Neural crest cell (in vitro differentiated cells): ENCODE measurements at regions not wholly inside any gene's neighbourhood (a gene's known extent, or its start where the extent isn't known, plus 50 kb on each side); places are given as distances from the start of the nearest gene placed in this dataset.

ENCODE experiments used
- DNase-seq: peaks from one replicate; pipeline ENCODE4 v3.0.0; 2021; ENCODE audit warnings: low read depth, mixed read lengths, low spot score
- H3K27ac Mint-ChIP-seq: one replicate; pipeline ENCODE4 v1.8.0; 2021; ENCODE audit warnings: mild to moderate bottlenecking, mixed read lengths; ENCODE audit not compliant: unreplicated experiment
- H3K27me3 Mint-ChIP-seq: 2 replicates; pipeline ENCODE4 v1.8.0; 2021; ENCODE audit warnings: low read depth, mild to moderate bottlenecking, mixed read lengths
- H3K36me3 Mint-ChIP-seq: 2 replicates; pipeline ENCODE4 v1.8.0; 2021; ENCODE audit warnings: low read depth, mild to moderate bottlenecking, mixed read lengths
- H3K4me1 Mint-ChIP-seq: 2 replicates; pipeline ENCODE4 v1.8.0; 2021; ENCODE audit warnings: mixed read lengths
- H3K4me3 Mint-ChIP-seq: one replicate; pipeline ENCODE4 v1.8.0; 2021; ENCODE audit warnings: mild to moderate bottlenecking, mixed read lengths
- H3K9me3 Mint-ChIP-seq: 2 replicates; pipeline ENCODE4 v1.8.0; 2021; ENCODE audit warnings: mixed read lengths
- CTCF ChIP-seq: fragments of 200-600 bp; sonication (generic); conservative IDR thresholded peaks from 2 replicates; pipeline ENCODE4 v1.5.0; 2021; ENCODE audit warnings: antibody characterized with exemption, mild to moderate bottlenecking

GRCh38 chr10:44476409-44477045 lies 91.6 kb upstream of the CXCL12 start:
- Mint-ChIP-seq H3K36me3 (no peaks in the 10 kb centered on the region), H3K4me1 (no peaks in the 10 kb centered on the region), H3K4me3 (no peak overlapping the region), H3K27me3 (no peaks in the 10 kb centered on the region), H3K9me3 (no peaks in the 10 kb centered on the region), H3K27ac (peak overlapping the region; percentile 88)
- DNase-seq, result no peak
- no peak for TF ChIP-seq CTCF

- H3K4me1 Mint-ChIP-seq, result no peaks in the 10 kb centered on the region
- no peaks in the 10 kb centered on the region for H3K27me3 Mint-ChIP-seq
- H3K9me3 Mint-ChIP-seq, result no peaks in the 10 kb centered on the region
- no peaks in the 10 kb centered on the region for H3K36me3 Mint-ChIP-seq
- H3K27ac Mint-ChIP-seq, result no peak overlapping the region
- DNase-seq, result no peak
- no peak overlapping the region for H3K4me3 Mint-ChIP-seq
- no peak for TF ChIP-seq CTCF
These were observed 92.1 kb upstream of the CXCL12 start for GRCh38 chr10:44477046-44477425.

GRCh38 chr10:44478040-44478439 lies 93.1 kb upstream of the CXCL12 start:
- peaks cover 4% of the 10 kb centered on the region for H3K9me3 Mint-ChIP-seq
- no peak overlapping the region for H3K27ac Mint-ChIP-seq
- no peak for DNase-seq
- no peaks in the 10 kb centered on the region for H3K4me1 Mint-ChIP-seq
- H3K27me3 Mint-ChIP-seq, result peaks cover 2% of the 10 kb centered on the region
- TF ChIP-seq CTCF, result no peak
- peaks cover 3% of the 10 kb centered on the region for H3K36me3 Mint-ChIP-seq
- no peak overlapping the region for H3K4me3 Mint-ChIP-seq

GRCh38 chr10:44478876-44479705 lies 94.2 kb upstream of the CXCL12 start:
- no peak for TF ChIP-seq CTCF
- Mint-ChIP-seq H3K27ac (no peak overlapping the region), H3K27me3 (peaks cover 2% of the 10 kb centered on the region), H3K36me3 (peaks cover 3% of the 10 kb centered on the region), H3K4me1 (no peaks in the 10 kb centered on the region), H3K9me3 (peaks cover 4% of the 10 kb centered on the region), H3K4me3 (no peak overlapping the region)
- DNase-seq, result no peak

GRCh38 chr10:44492678-44493077 lies 107.8 kb upstream of the CXCL12 start:
- Mint-ChIP-seq H3K4me3 (no peak overlapping the region), H3K9me3 (peaks cover 7% of the 10 kb centered on the region), H3K36me3 (peaks cover 3% of the 10 kb centered on the region), H3K4me1 (no peaks in the 10 kb centered on the region), H3K27ac (no peak overlapping the region), H3K27me3 (peaks cover 12% of the 10 kb centered on the region)
- no peak for DNase-seq
- no peak for TF ChIP-seq CTCF
